ENCODE measurements at regions not wholly inside any gene's neighbourhood (a gene's known extent, or its start where the extent isn't known, plus 50 kb on each side); places are given as distances from the start of the nearest gene placed in this dataset.

- Histone ChIP-seq H3K79me2 (ENCODE audit: low read length) (no peaks in the 10 kb centered on the region), H3K27ac (ENCODE audit: low read length) (no peak overlapping the region), H3K9me3 (ENCODE audit: low read length) (no peaks in the 10 kb centered on the region), H3K4me2 (ENCODE audit: low read length) (no peak overlapping the region), H3K4me1 (ENCODE audit: insufficient read depth, low read length) (no peaks in the 10 kb centered on the region), H3K27me3 (ENCODE audit: low read length) (no peaks in the 10 kb centered on the region), H3F3A (ENCODE audit: low read length, unreplicated experiment) (no peaks in the 10 kb centered on the region), H4K20me1 (ENCODE audit: low read length) (no peaks in the 10 kb centered on the region), H3K9ac (ENCODE audit: low read length) (no peak overlapping the region), H3K4me3 (ENCODE audit: low read length) (no peak overlapping the region), H2AFZ (ENCODE audit: low read length) (no peak overlapping the region), H3K9me2 (replicated peaks; ENCODE audit: low read length) (no peaks in the 10 kb centered on the region), H3K36me3 (ENCODE audit: low read depth, low read length) (no peaks in the 10 kb centered on the region)
- ATAC-seq (no peak), DNase-seq (no peak)
- intact Hi-C loops (cut with micrococcal nuclease) = no loop called here
- CTCF ChIA-PET = no interaction called here
- TF ChIP-seq CTCF (conservative IDR thresholded peaks at IDR 0.05; ENCODE audit: low read depth, low read length) (no peak), EZH2 (IDR thresholded peaks at IDR 0.05; ENCODE audit: low read length, unreplicated experiment) (no peak), EZH2phosphoT487 (IDR thresholded peaks at IDR 0.05; ENCODE audit: borderline replicate concordance, low read length) (no peak)
- POLR2A ChIA-PET (ENCODE audit: unreplicated experiment) = no interaction called here
- BruUV-seq (replicated peaks) = no TSS peak
Observed at GRCh38 chr10:2278363-2278762, 541.0 kb upstream of the ADARB2 start.

GRCh38 chr10:2263561-2263960, 526.2 kb upstream of the ADARB2 start:
- no TSS peak for BruUV-seq (replicated peaks)
- Histone ChIP-seq H2AFZ (ENCODE audit: low read length) (no peak overlapping the region), H3K4me2 (ENCODE audit: low read length) (no peak overlapping the region), H3K4me3 (ENCODE audit: low read length) (no peak overlapping the region), H3K79me2 (ENCODE audit: low read length) (no peaks in the 10 kb centered on the region), H3K9ac (ENCODE audit: low read length) (no peak overlapping the region), H3K27me3 (ENCODE audit: low read length) (no peaks in the 10 kb centered on the region), H3K4me1 (ENCODE audit: insufficient read depth, low read length) (no peaks in the 10 kb centered on the region), H4K20me1 (ENCODE audit: low read length) (no peaks in the 10 kb centered on the region), H3K27ac (ENCODE audit: low read length) (no peak overlapping the region), H3K9me2 (replicated peaks; ENCODE audit: low read length) (no peaks in the 10 kb centered on the region), H3K36me3 (ENCODE audit: low read depth, low read length) (no peaks in the 10 kb centered on the region), H3K9me3 (ENCODE audit: low read length) (no peaks in the 10 kb centered on the region), H3F3A (ENCODE audit: low read length, unreplicated experiment) (no peaks in the 10 kb centered on the region)
- ChIA-PET POLR2A (ENCODE audit: unreplicated experiment) (no interaction called here), CTCF (no interaction called here)
- no peak for DNase-seq
- intact Hi-C loops (cut with micrococcal nuclease) = no loop called here
- TF ChIP-seq EZH2 (IDR thresholded peaks at IDR 0.05; ENCODE audit: low read length, unreplicated experiment) (no peak), EZH2phosphoT487 (IDR thresholded peaks at IDR 0.05; ENCODE audit: borderline replicate concordance, low read length) (no peak), CTCF (conservative IDR thresholded peaks at IDR 0.05; ENCODE audit: low read depth, low read length) (no peak)
- no peak for ATAC-seq

GRCh38 chr10:2262878-2263277, 525.6 kb upstream of the ADARB2 start:
- CTCF ChIA-PET = no interaction called here
- Histone ChIP-seq H3K9me2 (replicated peaks; ENCODE audit: low read length) (no peaks in the 10 kb centered on the region), H3K4me3 (ENCODE audit: low read length) (no peak overlapping the region), H3K79me2 (ENCODE audit: low read length) (no peaks in the 10 kb centered on the region), H3K4me1 (ENCODE audit: insufficient read depth, low read length) (no peaks in the 10 kb centered on the region), H3F3A (ENCODE audit: low read length, unreplicated experiment) (no peaks in the 10 kb centered on the region), H3K9me3 (ENCODE audit: low read length) (no peaks in the 10 kb centered on the region), H3K27me3 (ENCODE audit: low read length) (no peaks in the 10 kb centered on the region), H2AFZ (ENCODE audit: low read length) (no peak overlapping the region), H3K4me2 (ENCODE audit: low read length) (no peak overlapping the region), H3K36me3 (ENCODE audit: low read depth, low read length) (no peaks in the 10 kb centered on the region), H4K20me1 (ENCODE audit: low read length) (no peaks in the 10 kb centered on the region), H3K9ac (ENCODE audit: low read length) (no peak overlapping the region), H3K27ac (ENCODE audit: low read length) (no peak overlapping the region)
- ATAC-seq (no peak), DNase-seq (no peak)
- intact Hi-C loops (cut with micrococcal nuclease) = no loop called here
- no TSS peak for BruUV-seq (replicated peaks)
- TF ChIP-seq EZH2 (IDR thresholded peaks at IDR 0.05; ENCODE audit: low read length, unreplicated experiment) (no peak), CTCF (conservative IDR thresholded peaks at IDR 0.05; ENCODE audit: low read depth, low read length) (no peak), EZH2phosphoT487 (IDR thresholded peaks at IDR 0.05; ENCODE audit: borderline replicate concordance, low read length) (no peak)
- POLR2A ChIA-PET (ENCODE audit: unreplicated experiment) = no interaction called here

Data from PC-3 (cell line).